Cerebellar cortex (tissue), 1 donor: ENCODE measurements at regions not wholly inside any gene's neighbourhood (a gene's known extent, or its start where the extent isn't known, plus 50 kb on each side); places are given as distances from the start of the nearest gene placed in this dataset.

Experiments
- DNase-seq: peaks from one replicate; pipeline ENCODE4 v3.0.0-alpha.2; 2015; ENCODE audit warnings: low spot score

DNA sequence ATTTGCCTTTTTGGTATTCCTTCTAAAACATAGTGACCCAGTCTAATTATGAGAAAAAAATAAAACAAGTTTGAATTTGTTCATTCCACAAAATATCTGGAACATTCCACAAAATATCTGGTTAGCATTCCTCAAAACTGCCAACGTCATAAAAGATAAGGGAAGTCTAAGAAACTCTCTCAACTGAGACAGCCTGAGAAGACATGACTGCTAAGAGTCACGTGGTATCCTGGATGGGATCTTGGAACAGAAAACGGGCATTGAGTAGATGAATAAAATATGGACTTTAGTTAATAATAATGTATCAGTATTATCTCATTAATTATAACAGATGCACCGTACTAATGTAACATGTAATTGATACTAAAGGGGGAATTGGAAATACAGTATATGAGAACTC, 280.9 kb downstream of the ARAP2 start:
- no peak for DNase-seq

DNA sequence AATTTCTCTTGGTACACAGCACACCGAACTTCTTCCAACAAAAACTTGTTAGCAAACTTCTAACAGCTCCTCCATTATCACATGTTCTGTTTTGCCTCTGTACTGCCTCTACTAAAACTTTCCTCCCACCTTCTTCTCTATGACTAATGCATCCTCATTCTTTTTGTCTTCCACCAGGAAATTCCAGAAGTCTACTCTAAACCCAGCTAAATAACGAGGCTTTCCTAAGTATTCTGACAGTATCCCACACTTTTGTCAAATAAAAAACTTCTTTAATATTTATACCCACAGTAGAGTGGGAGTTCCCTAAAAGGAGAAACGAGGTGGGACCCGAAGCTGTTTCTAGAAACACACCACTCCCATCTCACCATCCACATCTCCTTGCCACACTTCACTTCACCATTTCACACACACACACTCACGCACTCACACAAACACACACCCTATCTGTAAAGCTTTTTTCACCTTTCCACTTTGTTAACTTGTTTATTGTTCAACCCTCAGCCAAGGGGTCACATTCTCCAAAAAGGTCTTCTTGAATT, 280.3 kb downstream of the ARAP2 start:
- DNase-seq, result no peak

DNA sequence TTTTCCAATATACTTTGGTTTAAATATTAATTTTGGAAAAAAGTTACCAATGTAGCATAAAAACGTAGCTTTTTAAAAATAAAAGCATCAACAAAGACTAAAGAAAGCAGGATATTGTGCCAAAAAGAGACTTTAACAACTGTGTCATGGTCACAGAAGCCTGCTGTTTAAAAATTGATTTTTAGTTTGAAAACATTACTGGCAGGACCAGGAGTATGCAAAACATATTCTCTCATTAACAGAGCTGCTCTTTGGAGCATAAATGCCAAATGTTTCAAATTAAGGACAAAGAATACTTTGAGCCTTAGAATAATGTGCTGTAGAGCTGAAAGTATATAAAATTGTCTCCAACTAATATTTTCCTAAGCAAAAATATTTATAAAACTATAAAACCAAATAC, 279.0 kb downstream of the ARAP2 start:
- DNase-seq, result no peak

DNA sequence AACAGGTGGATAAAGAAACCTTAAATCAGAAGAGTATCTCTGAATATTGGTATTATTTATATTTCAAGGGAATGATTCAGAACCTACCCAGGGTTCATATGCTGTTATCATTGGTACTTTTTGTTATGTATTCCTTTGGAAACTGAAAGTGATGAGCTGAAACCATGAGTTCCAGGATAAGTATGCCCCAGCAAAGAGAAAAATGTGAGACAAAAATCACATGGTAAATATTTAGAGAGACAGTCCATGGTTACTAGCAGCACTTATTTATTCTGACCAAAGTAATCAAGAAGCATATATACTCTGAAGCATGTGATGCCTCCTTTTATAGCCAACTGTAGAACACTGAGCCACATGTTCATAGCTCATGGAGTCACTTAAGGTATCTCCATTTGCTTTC, 277.7 kb downstream of the ARAP2 start:
- DNase-seq, result no peak

DNA sequence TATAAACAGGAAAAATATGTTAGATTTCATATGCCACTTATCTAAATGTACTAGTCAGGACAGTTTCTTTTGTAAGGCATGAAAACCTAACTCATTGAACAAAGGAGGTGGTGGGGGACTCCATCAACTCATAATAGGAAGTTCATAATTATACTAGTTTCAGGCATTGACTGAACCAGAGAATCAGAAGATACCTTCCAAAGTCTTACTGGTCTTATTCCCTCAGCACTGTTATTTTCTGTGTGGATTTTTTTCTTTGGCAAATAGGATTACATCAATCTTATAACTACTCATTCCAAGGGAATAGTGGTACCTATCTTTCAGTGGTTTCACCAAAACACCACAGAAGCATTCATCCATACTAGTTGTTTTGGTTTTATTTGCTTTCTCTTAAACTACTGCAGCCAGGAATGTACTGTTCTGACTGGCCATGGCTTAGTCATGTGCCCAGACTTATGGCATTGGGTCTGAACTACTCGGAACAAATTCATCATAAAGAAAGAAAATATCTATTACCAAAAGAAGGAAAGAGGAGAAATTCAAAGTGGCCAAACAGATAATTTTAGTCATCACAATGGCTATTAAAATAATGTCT, 273.9 kb downstream of the ARAP2 start:
- no peak for DNase-seq

DNA sequence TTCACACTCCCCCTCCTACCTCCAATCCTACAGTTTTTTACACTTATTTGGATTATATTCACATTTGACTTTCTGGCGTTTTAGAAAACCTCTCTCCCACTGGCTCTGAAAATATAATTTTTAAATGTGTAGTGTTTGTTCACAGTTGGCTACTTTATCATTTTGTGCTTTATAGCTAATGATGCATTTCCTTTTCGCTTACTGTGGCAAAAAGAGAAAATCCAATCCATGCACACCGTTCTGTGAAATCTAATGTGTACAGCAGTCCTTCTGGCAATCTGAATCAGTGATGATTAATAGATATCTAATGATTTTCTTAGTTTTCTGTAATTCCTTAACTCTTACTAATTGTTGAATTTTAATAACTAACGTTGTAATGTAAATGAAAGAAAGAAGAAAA, 271.5 kb downstream of the ARAP2 start:
- DNase-seq, result no peak

DNA sequence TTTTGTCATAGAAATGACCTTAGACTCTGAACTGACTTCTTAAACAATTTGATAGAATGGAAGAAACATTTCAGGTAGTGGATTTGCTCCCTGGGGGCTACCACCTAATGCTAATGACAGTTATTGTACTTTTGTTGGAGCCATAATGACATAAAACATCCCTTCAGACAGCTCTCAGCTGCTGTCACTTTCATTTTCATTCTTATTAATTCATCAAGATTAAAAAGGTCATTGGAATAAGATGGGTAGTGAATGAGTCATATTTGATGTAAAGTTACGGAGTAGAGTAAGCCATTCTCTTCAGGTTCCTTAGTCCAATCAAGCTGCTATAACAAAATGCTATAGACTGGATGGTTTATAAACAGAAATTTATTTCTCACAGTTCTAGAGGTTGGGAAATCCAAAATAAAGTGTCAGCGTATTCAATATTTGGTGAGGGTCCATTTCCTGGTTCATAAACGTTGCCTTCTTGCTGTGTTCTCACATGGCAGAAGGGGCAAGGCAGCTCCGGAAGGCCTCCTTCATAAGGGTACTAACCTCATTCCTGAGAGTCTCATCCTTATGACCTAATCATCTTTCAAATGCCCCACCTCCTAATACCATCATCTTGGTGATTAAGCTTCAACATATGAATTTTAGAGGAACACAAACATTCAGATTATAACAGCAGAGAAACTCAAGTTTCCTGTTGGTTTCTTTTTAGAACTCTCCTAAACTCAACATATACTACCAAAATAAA, 268.5 kb downstream of the ARAP2 start:
- no peak for DNase-seq

DNA sequence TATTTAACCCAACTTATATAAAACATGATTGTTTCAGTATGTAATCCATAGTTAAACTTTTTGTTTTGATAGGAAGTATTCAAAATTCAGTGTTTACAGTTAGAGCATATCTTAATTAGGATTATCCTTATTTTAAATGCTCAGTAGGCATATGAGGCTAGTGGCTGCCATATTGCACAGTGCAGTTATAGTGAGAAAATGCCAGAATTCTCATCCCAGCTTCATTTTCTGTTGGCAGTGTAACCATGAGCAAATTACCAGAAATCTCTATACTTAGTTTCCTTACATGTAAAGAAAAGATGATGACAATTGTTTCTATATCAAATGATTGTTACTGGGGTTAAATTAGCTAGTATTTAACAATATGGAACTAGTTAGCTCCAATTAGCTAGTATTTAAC, 265.8 kb downstream of the ARAP2 start:
- DNase-seq, result no peak

DNA sequence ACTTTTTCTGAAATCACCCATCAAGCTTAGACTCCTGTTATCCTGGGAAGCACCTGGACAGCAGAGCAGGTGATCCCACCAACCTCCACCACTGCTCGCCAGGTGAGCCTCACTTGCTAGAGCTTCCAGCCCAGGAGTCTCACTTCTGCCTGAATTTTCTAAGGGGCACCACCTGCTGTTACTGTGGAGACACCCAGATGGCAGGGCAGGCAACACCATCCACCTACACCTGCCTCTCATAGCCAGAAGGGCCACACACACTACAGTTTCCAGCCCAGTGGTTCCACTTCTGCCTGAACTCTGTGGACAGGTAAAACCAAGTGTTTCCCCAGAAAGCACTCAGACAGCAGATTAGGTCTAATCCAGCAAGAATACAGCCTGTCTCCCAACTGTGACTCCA, 262.0 kb downstream of the ARAP2 start:
- DNase-seq, result no peak

DNA sequence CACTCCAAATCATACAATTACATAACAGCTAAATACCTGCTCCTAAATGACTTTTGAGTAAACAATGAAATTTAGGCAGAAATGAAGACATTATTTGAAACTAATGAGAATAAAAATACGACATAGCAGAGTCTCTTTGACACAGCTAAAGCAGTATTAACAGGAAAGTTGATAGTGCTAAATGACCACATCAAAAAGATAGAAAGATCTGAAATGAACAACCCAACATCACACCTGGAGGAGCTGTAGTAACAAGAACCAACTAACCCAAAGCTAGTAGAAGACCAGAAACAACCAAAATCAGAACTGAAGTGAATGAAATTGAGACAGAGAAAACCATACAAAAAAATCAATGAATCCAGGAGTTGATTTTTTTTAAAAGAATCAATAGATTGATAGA, 257.8 kb downstream of the ARAP2 start:
- no peak for DNase-seq

DNA sequence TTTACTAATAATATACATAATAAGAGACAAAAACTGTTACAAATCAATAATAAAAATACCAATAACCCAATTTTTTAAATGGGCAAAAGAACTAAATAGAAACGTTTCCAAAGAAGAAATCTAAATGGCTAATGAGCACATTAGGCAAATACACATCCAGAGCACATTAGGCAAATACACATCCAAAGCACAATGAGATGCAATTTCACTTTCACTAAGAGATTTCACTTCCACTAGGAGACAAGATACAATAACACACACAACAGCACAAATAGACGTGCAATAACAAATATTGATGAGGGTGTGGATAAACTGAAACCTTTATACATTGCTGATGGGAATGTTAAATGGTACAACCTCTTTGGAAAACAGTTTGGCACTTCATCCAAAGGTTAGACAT, 250.7 kb downstream of the ARAP2 start:
- no peak for DNase-seq

DNA sequence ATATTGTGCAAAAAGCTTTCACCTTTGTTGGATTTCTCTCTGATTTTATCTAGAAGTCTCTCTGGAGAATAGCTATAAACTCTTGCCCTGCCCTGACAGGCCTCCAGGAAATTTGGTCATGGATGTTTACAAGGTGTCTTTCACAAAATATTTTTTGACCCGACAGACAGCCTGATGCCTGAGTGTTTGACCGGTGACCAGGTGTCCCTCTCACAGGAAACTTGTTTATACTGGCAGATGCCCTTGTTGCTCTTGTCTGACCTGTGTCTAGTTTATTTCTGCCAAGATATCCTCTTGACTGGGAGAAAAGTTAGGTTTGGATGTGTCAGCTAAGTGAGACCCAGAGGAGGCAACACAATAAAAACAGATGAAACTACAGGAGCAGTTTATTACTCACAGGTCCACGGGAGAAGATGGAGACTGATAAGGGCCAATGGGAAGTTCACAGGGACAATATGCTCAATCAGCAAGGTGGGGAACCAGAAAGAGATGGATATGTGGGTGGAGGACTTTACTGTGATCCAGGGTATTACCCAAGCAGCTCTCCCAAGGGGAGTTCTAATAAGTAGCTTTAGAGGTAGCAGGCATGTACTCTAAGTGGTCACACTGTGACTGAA, 243.3 kb downstream of the ARAP2 start:
- DNase-seq, result no peak

DNA sequence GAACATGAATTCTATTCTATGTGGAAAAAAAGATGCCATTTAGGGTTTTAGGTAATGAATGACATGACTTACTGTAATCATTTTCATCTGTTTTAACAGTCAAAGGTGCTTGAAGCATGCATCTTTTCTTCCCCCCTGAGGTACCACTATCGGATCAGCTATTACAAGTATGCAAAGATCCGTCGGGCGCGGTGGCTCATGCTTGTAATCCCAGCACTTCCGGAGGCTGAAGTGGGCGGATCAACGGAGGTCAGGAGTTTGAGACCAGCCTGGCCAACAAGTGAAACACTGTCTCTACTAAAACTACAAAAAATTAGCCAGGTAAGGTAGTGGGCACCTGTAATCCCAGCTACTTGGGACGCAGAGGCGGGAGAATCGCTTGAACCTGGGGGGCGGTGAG, 241.3 kb downstream of the ARAP2 start:
- DNase-seq, result no peak

DNA sequence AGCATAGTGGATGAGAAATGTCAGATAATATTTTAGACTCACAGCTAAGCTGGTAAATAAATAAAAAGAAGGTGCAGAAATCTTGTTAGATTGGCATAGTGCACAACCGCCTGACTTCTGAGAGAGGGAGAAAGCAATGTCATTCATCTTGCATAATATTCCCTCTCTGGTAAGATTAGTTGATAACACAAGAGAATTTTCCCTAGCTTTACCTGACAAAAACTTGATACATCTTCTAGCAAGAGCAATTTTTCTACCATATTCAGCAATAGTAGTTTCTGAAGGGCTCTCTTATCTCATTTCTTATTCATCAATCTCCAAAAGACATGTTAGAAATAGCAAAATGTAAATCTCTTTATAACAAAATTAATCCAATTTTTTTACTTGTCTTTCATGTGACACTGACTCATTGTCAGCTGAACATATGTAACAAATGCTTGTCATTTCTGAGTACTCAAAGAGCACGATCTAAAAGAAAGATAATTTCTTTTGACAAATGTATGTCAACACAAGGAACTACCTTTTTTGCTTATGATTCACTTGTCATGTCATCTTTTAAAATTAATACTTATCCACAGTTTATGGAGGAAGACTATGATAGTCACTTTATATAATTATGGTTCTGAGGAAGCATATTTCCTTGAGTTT, 240.0 kb downstream of the ARAP2 start:
- DNase-seq, result no peak

DNA sequence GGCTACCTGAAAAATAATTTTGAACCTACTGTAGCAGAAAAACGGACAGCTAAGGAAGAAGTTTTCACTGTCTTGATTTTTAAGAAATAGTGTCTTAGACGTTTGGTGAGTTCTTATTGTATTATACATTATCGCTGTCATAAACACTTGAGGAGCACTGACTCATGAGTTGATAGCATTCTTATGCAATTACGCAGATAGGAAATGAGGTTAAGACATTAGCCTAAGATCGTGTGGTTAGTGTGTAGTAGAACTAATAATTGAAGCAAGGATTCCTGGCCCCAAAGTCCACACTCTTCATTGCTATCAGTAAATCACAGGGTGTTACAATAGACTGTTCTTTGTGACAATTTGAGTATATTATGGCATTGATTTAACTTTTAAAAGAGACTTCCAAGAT, 238.1 kb downstream of the ARAP2 start:
- DNase-seq, result no peak

DNA sequence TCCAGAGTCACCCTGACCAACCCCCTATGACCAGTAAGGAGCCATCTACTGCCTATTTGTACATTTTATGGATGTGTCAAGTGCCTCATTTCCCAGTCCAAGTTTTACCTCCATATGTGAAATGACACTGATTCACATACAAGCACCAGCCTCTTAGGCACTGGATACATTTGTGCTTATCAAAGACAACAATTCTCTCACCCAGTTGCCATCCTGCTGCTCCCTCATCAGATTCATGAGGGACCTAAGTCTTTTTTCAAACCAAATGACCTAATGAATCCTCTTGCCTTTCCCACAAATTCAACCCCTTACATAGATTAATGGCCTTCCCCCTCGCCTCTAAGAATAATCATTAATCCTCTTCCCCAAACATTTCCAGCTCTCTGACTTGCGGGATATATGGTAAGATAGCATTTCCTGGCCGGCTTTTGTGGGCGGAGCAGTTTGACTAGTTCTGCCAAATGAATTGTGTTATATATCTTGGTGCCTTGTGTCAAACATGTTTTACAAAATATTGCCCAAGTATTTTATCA, 233.9 kb downstream of the ARAP2 start:
- no peak for DNase-seq

DNA sequence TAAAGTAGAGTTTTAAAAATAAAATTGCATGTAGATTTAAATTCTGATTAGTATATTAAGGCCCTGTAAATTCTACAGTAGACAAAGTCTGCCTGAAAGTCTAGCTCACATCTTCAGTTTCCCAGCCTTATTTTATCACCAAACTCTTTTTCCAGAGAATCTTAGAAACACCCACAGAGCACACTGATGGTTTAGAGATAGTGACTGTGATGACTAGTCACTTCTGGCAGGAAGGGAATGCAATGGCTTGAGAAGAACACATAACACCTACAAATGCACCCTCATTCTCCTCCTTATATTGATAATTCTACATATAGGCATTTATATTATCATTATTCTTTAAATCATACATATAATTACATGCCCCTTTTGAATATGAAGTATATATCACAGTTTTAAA, 232.9 kb downstream of the ARAP2 start:
- DNase-seq, result no peak

DNA sequence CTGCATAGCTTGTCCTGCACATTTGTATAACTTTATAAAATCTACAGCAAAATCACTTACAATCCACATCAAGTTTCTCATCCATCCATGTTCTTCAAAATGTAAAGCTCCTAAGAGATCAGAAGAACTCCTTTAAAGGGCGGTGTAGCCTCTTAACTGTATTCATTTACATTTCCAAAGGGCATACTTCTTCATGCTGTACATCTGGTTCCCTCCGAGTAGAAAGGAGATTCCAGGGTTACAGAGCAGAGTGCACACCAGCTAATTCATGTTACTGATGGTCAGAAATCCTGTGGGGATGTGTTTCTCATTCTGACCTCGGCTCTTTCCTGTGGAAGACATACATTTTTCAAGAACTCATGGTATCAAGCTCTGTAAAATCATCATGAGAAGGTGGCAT, 231.8 kb downstream of the ARAP2 start:
- no peak for DNase-seq

DNA sequence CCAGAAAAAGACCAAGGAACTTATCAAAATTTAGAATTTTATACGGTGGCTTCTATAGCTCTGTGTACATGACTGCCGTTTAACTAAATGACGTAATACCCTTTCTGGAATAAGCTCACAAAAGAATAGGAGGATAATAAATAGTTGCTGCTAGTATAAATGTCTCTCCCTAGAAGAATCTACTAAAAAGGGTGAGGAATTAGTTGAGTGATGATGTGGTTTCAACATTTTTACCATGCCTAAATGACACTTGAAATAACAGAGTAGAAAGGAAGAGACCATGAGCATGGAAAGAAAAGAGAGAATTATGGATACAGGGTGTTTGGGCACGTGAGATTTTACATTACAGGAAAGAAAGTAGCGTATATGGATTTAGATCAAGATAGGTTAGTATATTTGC, 231.1 kb downstream of the ARAP2 start:
- no peak for DNase-seq
